GM18867 (cell line): ENCODE measurements at regions not wholly inside any gene's neighbourhood (a gene's known extent, or its start where the extent isn't known, plus 50 kb on each side); places are given as distances from the start of the nearest gene placed in this dataset.

ENCODE experiments used
- ATAC-seq: cut with Tn5 transposase; IDR thresholded peaks from one replicate; pipeline ENCODE4 v1.9.1; 2021; ENCODE audit warnings: mild to moderate bottlenecking, moderate library complexity; ENCODE audit not compliant: unreplicated experiment

DNA sequence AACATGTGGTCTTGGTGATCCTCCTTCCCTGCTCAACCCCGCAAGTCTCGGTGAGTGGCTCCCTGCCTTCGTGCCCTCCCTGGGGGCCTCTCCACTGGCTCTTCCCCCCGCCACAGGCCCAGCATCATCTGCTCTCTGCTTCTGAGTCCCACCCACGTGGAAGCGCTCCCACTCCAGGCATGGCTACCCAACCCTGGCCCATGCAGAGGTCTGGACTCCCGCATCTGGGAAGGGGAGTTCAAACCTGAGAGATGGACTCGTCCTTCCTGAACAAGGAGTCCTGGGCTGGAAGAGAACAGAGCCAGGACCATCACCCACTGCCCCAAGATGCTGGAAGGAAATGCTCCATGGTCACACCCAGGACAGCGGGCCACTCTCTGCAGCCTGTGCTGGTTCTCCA is 90.8 kb downstream of the DHCR7 start:
- ATAC-seq = no peak

DNA sequence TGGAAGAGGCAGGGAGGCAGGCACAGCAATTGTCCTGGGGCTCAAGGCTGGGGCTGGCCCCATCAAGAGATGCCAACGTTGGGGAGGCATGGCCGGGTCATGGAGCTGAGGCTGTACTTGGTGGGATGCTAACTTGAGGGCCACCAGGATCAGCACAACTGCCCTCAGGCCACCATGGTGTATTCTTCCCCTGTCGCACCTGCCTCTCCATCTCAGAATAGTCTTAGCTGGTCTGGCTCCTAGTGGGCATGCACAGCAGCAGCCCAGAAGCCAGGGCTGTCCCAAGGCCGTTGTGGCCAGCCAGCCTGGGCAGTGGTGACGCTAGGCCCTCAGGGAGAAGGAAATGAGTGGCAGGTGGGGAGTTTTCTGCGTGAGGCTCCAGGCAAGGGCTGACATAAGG is 91.3 kb downstream of the DHCR7 start:
- no peak for ATAC-seq

DNA sequence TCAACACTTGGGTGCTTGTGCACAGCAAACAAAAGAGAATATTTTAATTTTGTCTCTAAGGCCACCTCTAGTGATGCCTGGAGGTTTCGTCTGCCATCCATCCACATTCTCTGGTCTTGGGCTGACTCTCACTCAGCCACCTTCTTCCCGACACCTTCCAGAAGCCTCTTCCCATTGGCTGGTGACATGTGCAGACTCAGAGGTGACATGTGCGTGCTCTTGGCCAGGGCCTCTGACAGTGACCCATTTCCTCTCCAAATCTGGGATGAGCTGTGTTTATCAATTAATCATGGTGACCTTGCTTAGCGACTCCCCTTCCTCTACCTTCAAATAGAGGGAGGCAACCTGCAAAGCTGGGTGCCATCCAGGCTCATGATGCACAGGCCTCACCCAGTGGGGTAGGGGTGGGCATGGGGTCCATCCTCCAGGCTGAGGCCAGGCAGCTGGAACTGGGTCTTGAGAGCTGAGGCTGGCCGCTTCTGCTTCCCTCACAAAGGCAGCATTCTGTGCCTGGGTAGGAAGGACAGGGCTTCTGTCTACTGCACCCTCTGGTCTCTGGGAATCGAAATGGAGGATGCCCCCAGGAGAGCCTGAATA is 91.8 kb downstream of the DHCR7 start:
- no peak for ATAC-seq

DNA sequence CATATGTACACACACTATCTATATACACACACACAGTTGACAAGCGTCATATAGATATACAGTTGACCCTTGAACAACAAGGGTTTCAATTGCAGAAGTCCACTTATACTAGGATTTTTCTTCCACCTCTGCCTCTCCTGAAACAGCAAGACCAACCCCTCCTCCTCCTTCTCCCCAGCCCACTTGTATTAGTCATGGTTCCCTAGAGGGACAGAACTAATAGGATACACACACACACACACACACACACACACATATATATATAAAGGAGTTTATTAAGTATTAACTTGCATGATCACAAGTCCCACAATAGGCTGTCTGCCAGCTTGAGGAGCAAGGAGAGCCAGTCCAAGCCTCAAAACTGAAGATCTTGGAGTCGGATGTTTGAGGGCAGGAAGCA is 92.9 kb downstream of the DHCR7 start:
- ATAC-seq = no peak

DNA sequence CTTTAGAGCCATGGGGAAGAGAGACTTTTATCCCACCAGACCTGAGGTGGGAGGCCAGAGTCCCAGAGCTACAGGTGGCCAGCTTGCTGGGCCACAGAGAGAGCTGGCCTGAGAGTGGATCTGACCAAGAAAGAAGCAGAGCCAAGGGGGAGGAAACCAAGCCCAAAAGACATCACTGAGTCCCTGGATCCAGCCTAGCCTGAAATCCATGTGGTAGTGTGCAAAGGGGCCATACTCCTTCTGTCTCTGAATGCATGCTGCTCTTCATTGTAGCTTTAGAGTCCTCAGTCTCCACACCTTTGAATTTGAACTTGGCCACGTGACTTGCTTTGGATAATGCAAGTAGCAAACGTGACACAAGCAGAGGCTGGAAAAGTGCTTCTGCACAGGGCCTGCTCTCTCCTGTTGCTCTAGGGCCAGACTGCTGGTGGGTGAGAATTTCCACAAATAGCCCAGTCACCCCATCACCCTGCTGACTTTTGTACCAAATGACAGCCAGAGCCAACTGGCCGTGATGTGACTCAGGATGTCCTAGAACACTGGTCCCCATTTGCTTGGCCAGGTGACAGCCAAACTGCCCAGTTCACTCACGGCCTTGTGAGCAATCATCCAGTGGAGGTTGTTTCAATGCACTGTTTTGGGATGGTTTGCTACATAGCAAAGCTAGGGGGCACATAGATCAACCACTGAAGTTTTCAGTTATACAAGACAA is 93.6 kb downstream of the DHCR7 start:
- no peak for ATAC-seq

DNA sequence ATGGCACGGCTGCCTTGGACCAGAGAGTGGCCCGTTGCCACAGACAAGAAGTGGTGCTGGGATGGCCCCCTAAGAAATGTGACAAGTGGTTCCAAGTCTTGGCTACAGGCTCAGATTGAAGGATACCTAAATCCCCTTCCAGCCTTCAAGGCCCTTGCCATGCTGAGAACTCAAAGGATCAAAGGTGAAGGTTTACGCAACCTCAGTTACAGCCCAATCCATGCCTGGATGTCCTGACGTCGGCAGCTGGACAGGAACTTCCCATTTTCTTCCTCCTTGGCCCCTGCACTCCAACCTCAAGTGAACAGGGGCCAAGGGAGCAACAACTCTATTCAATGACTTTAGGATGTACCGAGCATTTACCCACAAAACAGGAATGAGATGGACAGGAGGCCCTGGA is 95.4 kb downstream of the DHCR7 start:
- no peak for ATAC-seq

DNA sequence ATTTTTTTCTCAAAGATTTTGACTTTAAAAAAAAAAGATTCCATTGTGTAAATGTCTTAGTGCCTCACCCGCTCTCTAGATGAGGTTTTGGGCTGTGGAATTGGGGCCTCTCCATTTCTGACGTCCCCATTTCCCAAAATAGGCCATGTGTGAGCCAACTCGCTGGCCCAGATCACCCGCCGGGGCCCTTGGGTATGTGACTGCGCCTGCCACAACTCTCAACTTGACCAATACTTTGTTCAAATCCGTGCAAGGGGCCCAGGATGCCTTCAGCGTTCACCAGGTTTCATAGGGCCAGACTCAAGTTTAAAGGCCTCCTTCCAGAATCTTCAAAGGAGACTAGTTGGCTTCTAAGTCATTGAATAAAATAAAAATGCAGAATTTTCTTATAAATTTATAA is 96.0 kb downstream of the DHCR7 start:
- no peak for ATAC-seq

DNA sequence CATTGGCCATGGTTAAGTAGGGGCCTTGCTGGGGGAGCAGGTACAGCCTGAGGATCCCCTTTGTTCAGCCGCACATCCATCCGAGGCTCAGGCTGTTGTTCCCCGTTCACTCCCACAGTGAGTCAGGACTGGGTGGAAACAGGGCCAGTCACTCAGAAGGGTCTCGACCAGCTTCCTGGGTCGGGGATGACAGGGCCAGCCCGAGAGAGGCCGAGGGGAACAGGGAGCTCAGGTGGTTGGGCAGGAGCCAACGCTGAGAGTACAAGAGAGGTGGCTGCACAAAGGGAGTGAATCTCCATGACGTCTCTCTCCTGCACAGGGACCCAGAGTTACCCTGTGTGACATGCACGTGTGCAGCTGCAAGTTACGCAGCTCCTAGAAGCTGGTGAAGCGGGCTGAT is 97.2 kb upstream of the SHANK2 start:
- no peak for ATAC-seq

DNA sequence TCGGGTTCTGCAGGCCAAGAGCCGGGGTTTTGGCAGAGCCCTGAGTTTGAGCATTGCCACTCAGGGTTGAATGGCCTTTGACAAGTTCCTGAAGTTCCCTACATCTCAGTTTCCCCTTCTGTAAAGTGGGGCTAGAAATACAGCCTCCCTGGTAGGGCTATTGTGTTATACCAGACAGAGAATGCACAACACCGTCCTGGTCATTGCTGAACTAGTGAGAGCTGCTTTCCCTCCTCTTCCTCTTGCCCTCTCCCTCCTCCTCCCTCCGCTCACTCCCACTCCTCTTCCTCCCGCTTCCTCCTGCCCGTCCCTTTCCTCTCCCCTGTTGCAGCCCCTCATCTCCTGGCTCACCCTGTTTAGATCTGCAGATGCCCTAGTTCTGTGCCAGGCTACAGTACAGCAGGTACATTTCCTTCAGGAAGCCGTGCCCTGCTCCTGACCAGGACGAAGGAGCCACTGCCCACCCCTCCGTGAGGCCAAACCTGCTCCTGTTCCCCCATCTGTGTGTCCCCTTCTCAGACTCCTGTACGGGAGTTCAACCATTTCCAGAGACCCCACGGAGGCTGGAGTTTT is 91.5 kb upstream of the SHANK2 start:
- no peak for ATAC-seq

DNA sequence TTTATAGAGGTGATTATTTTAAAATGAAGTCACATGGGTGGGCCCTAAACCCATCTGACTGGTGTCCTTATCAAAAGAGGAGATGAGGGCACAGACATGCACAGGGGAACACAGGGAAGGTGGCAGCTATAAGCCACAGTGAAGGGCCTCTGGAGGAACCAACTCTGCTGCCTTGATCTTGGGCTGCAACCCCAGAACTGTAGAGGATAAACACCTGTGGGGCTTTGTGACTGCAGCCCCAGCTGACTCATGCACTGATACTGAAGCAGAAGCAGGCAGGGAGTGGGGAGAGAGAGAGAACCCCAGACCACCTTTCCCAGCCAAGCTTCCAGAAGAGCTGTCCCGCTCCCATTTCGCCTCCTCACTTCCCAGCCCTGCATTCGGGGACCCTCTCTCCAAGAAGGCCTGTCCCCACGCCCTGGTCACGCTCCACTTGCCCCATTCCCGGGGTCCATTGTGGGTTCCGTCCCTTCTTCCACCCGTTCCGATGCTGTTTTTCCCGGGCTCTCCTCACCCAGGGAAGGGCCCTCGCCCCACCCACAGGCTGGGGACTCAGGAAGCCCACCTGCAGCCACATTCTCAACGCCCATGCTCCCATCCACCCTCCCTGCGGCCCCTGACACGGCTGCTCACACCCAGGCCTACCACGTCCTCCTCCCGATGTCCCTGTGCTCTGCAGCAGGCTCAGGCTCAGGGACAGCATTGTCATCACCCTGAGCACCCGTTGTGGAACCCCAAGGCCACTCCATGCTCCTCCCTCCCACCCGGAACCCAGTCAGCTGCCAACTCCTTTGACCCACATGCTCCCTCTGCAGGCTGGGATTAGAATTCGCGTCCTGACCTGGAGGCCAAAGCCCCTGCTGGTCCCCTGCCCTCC is 90.8 kb upstream of the SHANK2 start:
- ATAC-seq = no peak

DNA sequence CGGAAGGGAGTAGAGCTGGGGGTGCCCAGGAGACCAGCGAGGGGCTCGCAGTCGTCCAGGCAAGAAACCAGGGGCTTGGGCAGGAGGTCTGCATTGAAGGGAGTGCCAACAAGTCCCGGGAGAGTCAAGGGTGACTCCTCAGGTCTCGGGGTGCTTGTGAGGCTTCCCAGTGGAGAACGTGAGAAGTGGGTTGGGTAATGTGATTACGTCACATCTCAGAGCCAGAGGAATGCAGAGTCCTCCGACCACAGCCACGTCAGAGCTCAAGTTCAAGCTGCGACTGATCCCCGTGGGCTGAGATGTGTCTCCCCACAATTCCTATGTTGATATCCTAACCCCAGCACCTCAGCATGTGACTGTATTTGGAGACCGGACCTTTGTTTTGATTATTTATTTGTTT is 89.7 kb upstream of the SHANK2 start:
- ATAC-seq = no peak

DNA sequence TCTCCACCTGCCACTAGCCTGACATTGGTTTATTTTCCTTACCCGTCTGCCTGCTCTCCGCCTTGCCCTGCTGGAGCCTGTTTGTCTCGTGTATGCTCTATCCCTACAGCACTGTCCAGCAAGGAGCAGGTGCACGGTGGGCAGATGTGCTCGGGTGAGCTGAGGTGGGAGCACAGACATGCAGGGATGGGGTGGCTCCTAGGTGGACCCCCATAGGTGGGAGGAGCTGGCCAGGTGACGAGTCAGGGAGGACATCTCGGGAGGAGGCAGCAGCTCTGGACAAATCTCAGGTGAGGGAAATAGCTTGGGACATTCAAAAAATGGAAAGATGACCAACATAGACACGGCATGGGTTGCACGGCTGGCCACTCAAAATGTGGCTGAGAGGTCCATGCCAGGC is 89.2 kb upstream of the SHANK2 start:
- ATAC-seq = no peak

DNA sequence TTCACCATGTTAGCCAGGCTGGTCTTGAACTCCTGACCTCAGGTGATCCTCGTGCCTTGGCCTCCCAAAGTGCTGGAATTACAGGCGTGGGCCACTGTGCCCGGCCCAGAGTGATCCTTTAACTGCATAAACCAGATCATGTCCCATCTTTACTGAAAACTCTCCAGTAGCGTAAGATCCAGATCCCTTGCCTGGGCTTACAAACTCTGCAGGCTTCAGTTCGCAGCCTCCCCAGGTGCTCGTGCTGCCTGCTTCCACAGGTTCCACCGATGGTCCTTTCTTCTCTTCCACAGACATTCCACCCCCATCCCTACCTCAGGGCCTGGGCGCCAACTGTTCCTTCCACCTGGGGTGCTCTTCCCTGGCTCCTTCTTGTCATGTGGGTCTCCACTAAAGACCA is 88.8 kb upstream of the SHANK2 start:
- ATAC-seq = no peak

DNA sequence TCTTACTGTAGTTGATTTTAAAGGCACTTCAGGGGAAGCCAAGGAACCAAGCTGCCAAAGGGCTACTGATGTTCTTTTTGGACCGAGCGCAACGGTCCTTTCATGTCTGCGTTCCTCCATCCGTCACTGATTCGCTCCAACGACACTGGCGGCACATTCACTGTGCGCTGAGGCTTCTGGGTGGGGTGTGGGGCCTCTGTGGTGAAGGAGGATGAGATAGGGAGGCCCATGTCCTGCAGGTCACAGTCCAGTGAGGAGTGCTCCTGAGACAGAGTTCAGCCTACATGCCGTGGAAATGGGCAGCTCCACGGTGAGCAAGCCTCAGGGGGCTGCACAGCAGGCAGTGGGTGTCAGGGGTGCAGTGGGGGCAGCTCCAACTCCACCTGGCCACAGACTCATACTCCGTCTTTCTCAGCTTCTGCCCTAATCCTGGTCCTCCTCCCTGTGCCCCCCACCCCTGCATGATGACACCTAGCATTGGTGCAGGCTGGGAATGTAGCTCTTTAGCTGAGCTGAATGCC is 87.8 kb upstream of the SHANK2 start:
- ATAC-seq = no peak

DNA sequence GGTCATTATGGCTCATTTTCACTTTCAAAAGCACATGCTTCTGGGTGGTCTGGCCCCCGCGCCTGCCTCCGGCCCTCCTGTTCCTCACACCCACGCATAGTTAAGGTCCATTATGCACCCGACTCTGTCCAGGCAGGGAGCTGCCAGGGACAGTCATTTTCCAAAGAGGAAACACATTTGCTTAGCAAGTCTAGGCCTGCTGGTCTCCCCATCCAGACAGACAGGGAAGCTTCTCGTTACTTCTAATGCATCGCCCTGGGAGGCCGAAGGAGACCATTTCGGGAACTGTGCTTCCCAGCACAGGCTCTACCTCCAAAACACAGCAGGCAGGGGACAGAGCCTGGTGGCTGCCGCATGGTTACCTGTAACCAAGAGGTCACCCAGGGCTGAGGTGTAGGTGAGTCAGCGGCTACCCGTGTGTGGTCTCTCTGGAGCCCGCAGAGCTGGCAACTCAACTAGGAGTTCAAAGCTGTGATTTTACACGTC is 87.1 kb upstream of the SHANK2 start:
- no peak for ATAC-seq

DNA sequence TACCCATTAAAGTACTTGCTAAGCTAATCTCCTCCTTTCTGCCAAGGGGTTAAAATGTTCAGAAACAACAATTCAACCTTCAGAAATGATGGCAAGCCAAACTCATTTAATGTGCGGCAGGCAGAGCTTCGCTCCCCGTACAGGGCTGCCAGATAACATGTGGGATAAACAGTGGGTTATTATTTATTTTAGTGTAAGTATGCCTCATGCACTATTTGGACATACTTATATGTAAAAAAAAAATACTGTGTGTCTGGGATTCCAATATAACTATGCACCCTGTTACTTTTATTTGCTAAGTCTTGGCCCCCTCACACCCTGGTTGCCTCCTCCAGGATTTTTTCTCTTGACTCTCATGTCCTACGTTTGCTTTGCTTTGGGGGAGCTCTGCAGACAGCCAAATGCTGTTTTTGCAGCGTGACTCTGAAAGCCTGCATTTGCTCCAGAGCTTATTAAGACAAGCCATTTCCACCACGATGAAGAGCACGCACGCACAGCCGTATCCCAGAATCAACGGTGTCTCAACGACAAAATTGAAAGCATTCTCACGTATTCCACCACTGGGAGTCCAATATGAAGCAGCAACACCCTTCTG is 86.5 kb upstream of the SHANK2 start:
- no peak for ATAC-seq

DNA sequence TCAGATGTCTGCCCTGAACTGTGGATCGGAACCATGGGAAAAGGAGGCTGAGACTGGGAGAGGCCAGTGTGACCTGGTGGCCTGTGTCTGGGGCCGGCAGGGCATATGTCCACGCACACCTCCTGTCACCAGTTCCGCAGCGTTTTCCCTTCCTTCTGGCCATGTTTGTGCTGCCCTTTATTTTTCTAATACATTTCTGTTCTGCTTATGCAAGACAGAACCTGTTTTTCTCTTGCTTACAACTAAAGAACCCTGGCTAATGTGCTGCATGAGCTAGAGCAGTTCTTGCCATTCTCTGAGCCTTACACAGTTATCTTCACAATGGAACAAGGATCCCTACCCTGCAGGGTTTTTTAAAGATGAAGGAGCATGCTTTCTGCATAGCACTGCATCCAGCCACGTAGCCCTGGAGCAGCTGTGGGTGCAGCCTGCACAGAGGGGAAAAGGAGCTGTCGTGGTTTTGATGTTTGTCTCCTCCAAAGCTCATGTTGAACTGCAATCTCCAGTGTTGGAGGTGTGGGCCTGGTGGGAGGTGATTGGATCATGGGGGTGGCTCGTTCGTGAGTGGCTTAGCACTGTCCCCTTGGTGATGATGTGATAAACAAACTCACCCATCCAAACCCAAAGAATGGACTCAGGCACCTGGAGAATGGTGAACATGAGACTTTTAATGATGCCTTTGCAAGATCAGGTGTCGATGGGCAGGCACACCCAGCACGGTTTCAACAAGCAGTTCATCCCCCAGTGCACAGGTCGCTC is 84.8 kb upstream of the SHANK2 start:
- ATAC-seq = no peak

DNA sequence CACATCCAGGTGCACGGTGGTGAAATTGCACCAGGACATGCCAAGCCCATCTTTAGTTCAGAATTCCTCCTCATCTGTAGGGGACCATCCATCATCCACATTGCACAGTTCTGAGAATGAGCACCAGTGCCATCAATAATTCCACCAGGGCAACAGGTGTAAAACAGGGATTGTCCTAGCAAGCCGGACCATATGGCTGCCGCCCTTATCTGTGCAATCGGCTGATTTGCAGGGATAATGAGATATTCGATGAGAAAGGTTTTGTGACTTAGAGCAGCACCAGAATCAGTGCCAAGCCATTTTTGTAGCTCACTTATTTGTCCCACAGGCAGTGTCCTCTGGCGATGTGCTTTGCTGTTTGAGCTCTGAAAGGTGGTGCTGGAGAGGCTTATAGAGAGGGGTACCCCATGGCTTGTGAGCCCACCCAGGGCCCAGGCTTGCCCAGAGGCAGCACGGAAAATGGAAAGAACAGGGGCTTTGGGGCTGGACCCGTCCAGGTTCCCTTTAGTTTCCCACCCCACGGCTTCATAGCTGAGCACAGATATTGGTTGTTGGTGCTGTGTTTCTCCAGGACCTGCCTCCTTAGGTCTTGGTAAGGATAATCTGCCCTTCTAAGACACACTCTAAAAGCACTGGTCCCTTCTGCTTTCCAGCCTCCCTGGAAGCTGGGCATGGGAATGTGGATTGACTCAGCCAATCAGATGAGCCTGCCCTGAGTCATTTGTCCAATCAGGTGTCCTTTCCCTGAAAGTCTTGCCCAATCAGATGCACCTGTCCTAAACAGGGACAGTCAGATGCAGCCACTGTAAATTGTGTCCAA is 84.0 kb upstream of the SHANK2 start:
- ATAC-seq = no peak

DNA sequence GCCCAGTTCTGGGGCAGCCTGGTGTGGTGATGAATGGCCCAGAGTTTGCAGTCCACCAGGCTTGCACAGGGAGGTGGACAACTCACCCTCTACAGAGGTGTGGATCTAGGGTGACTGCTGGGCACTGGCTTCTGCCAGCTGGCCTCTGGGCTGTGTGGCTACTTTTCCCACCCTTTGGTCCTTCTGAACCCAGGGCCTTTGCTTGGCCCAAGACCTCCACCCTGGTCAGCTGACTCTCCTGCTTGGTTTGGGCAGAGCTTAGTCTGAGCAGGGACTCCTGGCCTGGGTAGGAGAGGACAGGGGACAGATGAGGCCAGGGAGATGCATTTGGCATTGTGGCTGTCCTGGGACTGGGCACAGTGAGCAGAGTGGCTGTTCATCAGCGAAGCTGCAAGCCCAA is 83.0 kb upstream of the SHANK2 start:
- ATAC-seq = no peak
